BLaER1 treated with 17β-estradiol and CSF1 and Interleukin-3, amounts not matched to agents 10 nM and 100 nM (cell line): ENCODE measurements at regions not wholly inside any gene's neighbourhood (a gene's known extent, or its start where the extent isn't known, plus 50 kb on each side); places are given as distances from the start of the nearest gene placed in this dataset.

Source experiments
- H3K27ac ChIP-seq, 11 experiments: shearing (Covaris generic); formaldehyde crosslinking; 2 replicates each; pipeline ENCODE4 v1.8.1; 2022
- H3K27me3 ChIP-seq, 11 experiments: shearing (Covaris generic); formaldehyde crosslinking; 2 replicates each; pipeline ENCODE4 v1.8.1; 2022
- H3K36me3 ChIP-seq, 11 experiments: shearing (Covaris generic); formaldehyde crosslinking; 2 replicates each; pipeline ENCODE4 v1.8.1; 2022
- H3K4me1 ChIP-seq, 10 experiments: shearing (Covaris generic); formaldehyde crosslinking; 2 replicates each; pipeline ENCODE4 v1.8.1; 2022
- H3K4me2 ChIP-seq, 11 experiments: shearing (Covaris generic); formaldehyde crosslinking; 2 replicates each; pipeline ENCODE4 v1.8.1; 2022
- H3K4me3 ChIP-seq, 10 experiments: shearing (Covaris generic); formaldehyde crosslinking; 2 replicates each; pipeline ENCODE4 v1.8.1; 2022
- H3K9ac ChIP-seq, 11 experiments: shearing (Covaris generic); formaldehyde crosslinking; 2 replicates each; pipeline ENCODE4 v1.8.1; 2022
- H3K9me3 ChIP-seq, 11 experiments: shearing (Covaris generic); formaldehyde crosslinking; replicated peaks in 1 of 11; 2 replicates each; pipeline ENCODE4 v1.8.1; 2022
- H4K20me1 ChIP-seq, 11 experiments: shearing (Covaris generic); formaldehyde crosslinking; 2 replicates each; pipeline ENCODE4 v1.8.1; 2022
- Cebpa-rat ChIP-seq, 11 experiments: shearing (Covaris generic); IDR thresholded peaks; 2 replicates each; pipeline ENCODE4 v1.8.1; 2022

DNA sequence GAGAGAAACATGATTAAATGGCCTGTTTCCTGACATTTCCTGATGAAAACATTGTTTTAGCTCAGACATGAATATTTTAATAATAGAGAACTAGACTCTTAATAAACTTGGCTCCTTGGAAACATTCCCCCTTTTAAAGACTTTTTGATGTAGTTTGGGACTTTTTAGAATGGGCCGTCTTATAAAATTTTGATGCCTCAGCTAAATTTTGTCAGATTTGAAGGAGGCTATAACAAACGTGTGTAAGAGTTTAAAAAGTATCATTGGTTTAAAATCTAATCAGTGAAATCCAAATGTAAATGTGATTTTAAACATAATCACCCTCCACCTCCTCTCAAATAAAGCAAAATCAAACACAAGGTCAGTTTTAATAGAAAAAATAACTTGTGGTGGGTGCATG lies 200.9 kb downstream of the CLIC5 start:
- no peaks in the 10 kb centered on the region for H3K27me3 ChIP-seq
- H3K4me3 ChIP-seq = no peak overlapping the region
- no peaks in the 10 kb centered on the region for H3K36me3 ChIP-seq
- no peak for TF ChIP-seq Cebpa-rat (IDR thresholded peaks at IDR 0.05)
- no peak overlapping the region for H3K9ac ChIP-seq
- H3K27ac ChIP-seq = no peak overlapping the region
- peaks cover 0 to 26% (median 14%) of the 10 kb centered on the region in 10 experiments; a peak in 17 of 20 replicates for H3K4me1 ChIP-seq
- no peak overlapping the region for H3K4me2 ChIP-seq
- peaks cover 0 to 10% (median 0%) of the 10 kb centered on the region in 11 experiments; a peak in 4 of 22 replicates for H3K9me3 ChIP-seq
- no peaks in the 10 kb centered on the region for H4K20me1 ChIP-seq

DNA sequence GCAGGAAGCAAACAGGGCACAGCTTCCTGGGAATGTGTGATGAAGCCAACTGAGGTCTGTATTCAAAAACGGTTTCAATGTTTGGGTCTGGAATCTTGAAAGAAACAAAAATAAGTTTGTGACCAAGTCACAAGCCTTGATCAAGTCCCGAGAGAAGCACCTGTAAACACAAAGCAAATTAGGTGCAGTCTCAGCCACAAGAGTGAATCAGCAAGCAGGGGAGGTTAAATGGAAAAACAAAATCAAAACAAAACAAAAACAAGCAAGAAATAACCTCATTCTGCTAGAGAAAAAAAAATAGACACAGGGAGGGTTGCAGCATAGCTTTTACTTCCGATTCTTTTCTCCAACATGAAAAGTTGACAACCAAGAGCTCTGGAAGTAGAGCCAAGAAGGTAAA lies 201.7 kb downstream of the CLIC5 start:
- Histone ChIP-seq H3K4me2 (no peak overlapping the region), H3K4me3 (no peak overlapping the region), H3K36me3 (no peaks in the 10 kb centered on the region), H4K20me1 (no peaks in the 10 kb centered on the region), H3K9ac (no peak overlapping the region), H3K27me3 (no peaks in the 10 kb centered on the region), H3K9me3 (peaks cover 0 to 10% (median 0%) of the 10 kb centered on the region in 11 experiments; a peak in 4 of 22 replicates), H3K27ac (no peak overlapping the region), H3K4me1 (peaks cover 8 to 33% (median 23%) of the 10 kb centered on the region in 10 experiments)
- no peak for TF ChIP-seq Cebpa-rat (IDR thresholded peaks at IDR 0.05)

- Histone ChIP-seq H3K9me3 (peaks cover 0 to 6% (median 0%) of the 10 kb centered on the region in 11 experiments; a peak in 4 of 22 replicates), H3K4me3 (no peak overlapping the region), H3K36me3 (no peaks in the 10 kb centered on the region), H3K4me2 (peak overlapping the region in 2 of 11 experiments; percentile 8 to 19; a peak in 2 of 22 replicates), H3K27ac (no peak overlapping the region), H3K27me3 (no peaks in the 10 kb centered on the region), H3K4me1 (peaks cover 18 to 33% (median 26%) of the 10 kb centered on the region in 10 experiments), H4K20me1 (no peaks in the 10 kb centered on the region), H3K9ac (no peak overlapping the region)
- TF ChIP-seq Cebpa-rat (IDR thresholded peaks at IDR 0.05) = no peak
These were observed 202.7 kb downstream of the CLIC5 start for GRCh38 chr6:45812922-45813321.

DNA sequence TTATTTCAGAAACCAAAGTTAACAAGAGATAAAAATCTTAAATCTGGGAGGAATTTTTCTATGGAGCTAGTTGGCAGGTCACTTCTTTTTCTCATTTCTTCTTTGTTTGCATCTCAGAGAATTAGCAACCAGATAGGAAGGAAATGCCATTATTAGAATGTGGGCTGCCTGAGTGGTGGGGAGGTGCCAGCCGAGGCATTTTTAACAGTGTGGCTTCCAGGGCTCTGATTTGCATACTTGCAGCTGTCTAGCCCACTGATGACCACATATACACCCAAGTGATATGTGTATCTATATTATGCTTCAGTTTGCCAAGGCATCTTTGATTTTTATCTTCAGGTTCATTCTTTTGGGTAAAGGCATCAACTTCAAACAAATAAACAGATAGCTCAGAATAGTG lies 206.7 kb downstream of the CLIC5 start:
- H3K27ac ChIP-seq = peak overlapping the region in 8 of 11 experiments; percentile 29 to 60 (median 41); a peak in 14 of 22 replicates
- H3K4me3 ChIP-seq = peak overlapping the region in 4 of 10 experiments; percentile 6 to 23 (median 12); a peak in 5 of 20 replicates
- peaks cover 11 to 26% (median 20%) of the 10 kb centered on the region in 11 experiments for H3K9me3 ChIP-seq
- H3K36me3 ChIP-seq = no peaks in the 10 kb centered on the region
- no peaks in the 10 kb centered on the region for H4K20me1 ChIP-seq
- H3K27me3 ChIP-seq = no peaks in the 10 kb centered on the region
- peak overlapping the region in 2 of 11 experiments; percentile 5 to 22; a peak in 1 of 22 replicates for H3K9ac ChIP-seq
- TF ChIP-seq Cebpa-rat (IDR thresholded peaks at IDR 0.05) = no peak
- peak overlapping the region; percentile 63 to 80 (median 76) for H3K4me2 ChIP-seq
- H3K4me1 ChIP-seq = peaks cover 29 to 43% (median 36%) of the 10 kb centered on the region in 10 experiments

GRCh38 chr6:45808042-45808645 lies 207.5 kb downstream of the CLIC5 start:
- Histone ChIP-seq H3K36me3 (no peaks in the 10 kb centered on the region), H3K9ac (0 out of 22 replicates have a peak overlapping the region, but pooled peaks of 1 of the 11 experiments have one; percentile 22)

DNA sequence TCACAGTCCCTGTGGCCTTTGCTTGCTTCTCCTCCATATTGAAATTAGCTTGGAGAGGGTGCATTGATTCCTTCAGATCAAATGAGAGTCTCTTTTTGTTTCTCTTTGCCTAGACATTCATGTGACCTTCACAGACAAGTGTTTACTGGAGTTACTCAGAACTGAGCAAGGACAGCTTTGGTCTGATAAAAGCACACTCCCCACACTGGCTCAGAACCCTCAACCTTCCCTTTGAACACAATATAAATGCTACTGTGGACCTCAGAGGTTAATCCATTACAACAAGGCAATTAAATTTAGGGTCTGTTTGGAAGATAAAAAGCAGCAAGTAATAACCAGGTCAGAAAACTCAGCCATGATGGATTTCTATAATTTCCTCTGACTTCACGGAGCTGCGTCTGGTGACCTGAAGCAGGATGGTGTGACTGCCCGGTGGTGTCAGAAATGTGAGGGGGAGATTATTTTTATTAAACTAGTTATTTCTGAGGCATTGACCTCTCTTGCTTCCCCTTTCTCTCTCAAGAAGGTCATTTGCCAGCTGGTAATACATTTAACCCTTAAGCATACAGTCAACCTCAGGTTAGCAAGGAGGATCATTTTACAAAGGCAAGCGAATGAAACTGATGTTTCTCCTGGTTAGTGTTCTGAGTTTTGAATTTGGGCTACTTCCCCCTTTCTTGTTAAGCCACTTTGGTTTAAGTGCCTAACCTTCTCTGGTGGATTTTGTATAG lies 208.2 kb downstream of the CLIC5 start:
- H4K20me1 ChIP-seq = no peaks in the 10 kb centered on the region
- no peak for TF ChIP-seq Cebpa-rat (IDR thresholded peaks at IDR 0.05)
- H3K36me3 ChIP-seq = no peaks in the 10 kb centered on the region
- H3K27me3 ChIP-seq = no peaks in the 10 kb centered on the region
- H3K4me2 ChIP-seq = peak overlapping the region; percentile 63 to 80 (median 76)
- peak overlapping the region in 6 of 11 experiments; percentile 29 to 60 (median 41); a peak in 4 of 22 replicates for H3K27ac ChIP-seq
- peaks cover 29 to 37% (median 35%) of the 10 kb centered on the region in 10 experiments for H3K4me1 ChIP-seq
- peaks cover 11 to 26% (median 20%) of the 10 kb centered on the region in 11 experiments for H3K9me3 ChIP-seq
- H3K9ac ChIP-seq = no peak overlapping the region
- no peak overlapping the region for H3K4me3 ChIP-seq

More at GRCh38 chr6:45808042-45808645, 207.5 kb downstream of the CLIC5 start:
- Histone ChIP-seq H3K27ac (peak overlapping the region in 9 of 11 experiments; percentile 29 to 60 (median 41); a peak in 14 of 22 replicates), H3K4me3 (peak overlapping the region in 1 of 10 experiments; percentile 15; a peak in 3 of 20 replicates), H3K27me3 (no peaks in the 10 kb centered on the region), H4K20me1 (no peaks in the 10 kb centered on the region), H3K4me1 (peaks cover 29 to 43% (median 36%) of the 10 kb centered on the region in 10 experiments), H3K4me2 (peak overlapping the region; percentile 63 to 80 (median 76)), H3K9me3 (peaks cover 11 to 26% (median 20%) of the 10 kb centered on the region in 11 experiments)
- TF ChIP-seq Cebpa-rat (IDR thresholded peaks at IDR 0.05) = no peak

DNA sequence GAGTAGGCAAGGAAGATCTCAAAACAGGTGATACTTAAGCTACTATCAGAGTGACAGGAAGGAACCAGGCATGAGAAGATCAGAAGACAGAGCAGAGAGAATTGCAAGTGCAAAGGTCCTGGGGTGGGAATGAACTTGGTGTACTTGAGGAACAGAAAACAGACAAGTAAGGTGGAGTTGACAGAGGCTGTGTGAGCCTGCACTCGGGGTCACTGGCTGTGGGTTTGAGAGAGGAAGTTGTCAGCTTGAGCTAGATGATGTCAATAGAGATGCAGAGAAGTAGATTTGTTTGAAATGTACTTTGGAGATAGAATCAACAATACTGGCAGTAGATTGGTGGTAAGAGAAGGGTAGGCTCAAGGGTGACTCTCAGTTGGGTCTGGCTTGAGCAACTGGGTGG lies 209.5 kb downstream of the CLIC5 start:
- no peak overlapping the region for H3K9ac ChIP-seq
- peaks cover 32 to 44% (median 39%) of the 10 kb centered on the region in 10 experiments for H3K4me1 ChIP-seq
- no peak overlapping the region for H3K4me2 ChIP-seq
- H4K20me1 ChIP-seq = no peaks in the 10 kb centered on the region
- peaks cover 11 to 26% (median 20%) of the 10 kb centered on the region in 11 experiments for H3K9me3 ChIP-seq
- TF ChIP-seq Cebpa-rat (IDR thresholded peaks at IDR 0.05) = no peak
- no peaks in the 10 kb centered on the region for H3K36me3 ChIP-seq
- no peak overlapping the region for H3K27ac ChIP-seq
- no peaks in the 10 kb centered on the region for H3K27me3 ChIP-seq
- H3K4me3 ChIP-seq = no peak overlapping the region

GRCh38 chr6:45803071-45803470 lies 212.6 kb downstream of the CLIC5 start:
- Histone ChIP-seq H3K9me3 (peaks cover 11 to 26% (median 20%) of the 10 kb centered on the region in 11 experiments), H3K36me3 (no peaks in the 10 kb centered on the region), H3K9ac (no peak overlapping the region), H3K4me3 (no peak overlapping the region), H3K4me1 (peaks cover 10 to 26% (median 18%) of the 10 kb centered on the region in 10 experiments), H3K4me2 (peak overlapping the region in 1 of 11 experiments; percentile 18; a peak in 1 of 22 replicates), H3K27ac (no peak overlapping the region), H4K20me1 (no peaks in the 10 kb centered on the region), H3K27me3 (no peaks in the 10 kb centered on the region)
- no peak for TF ChIP-seq Cebpa-rat (IDR thresholded peaks at IDR 0.05)
